ENCODE measurements at regions not wholly inside any gene's neighbourhood (a gene's known extent, or its start where the extent isn't known, plus 50 kb on each side); places are given as distances from the start of the nearest gene placed in this dataset.

DNA sequence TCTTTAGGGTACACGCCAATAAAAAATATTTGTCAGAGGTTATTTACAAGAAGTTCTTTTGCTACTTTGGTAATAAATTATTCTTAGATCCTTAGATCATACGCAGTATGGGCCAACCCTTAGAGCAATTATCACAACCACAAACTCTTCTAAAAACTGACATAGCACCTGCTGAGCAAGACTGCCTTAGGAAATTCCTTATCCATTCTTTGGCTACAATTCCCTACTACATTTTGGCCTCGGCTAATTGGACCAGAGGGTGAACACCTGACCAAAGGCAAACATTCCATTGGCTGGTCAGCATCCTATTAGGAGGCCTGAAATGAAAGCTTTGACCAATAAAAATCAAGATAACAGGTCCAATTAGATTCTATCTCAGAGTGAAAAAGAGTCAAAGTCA is 147.6 kb upstream of the CCDC68 start:
- Mint-ChIP-seq H3K4me1 (ENCODE audit: low read depth, unreplicated experiment) (peaks cover 13% of the 10 kb centered on the region), H3K27me3 (ENCODE audit: low read depth, unreplicated experiment) (no peaks in the 10 kb centered on the region), H3K9me3 (ENCODE audit: unreplicated experiment) (no peaks in the 10 kb centered on the region), H3K27ac (ENCODE audit: unreplicated experiment) (no peak overlapping the region), H3K36me3 (ENCODE audit: low read depth, unreplicated experiment) (no peaks in the 10 kb centered on the region), H3K4me3 (ENCODE audit: unreplicated experiment) (no peak overlapping the region)
- Histone ChIP-seq H4K20me1 (ENCODE audit: insufficient read depth, low read length) (no peaks in the 10 kb centered on the region), H3K4me2 (ENCODE audit: low read length) (no peak overlapping the region), H3K4me3 (ENCODE audit: insufficient read depth, low read depth, low read length) (no peak overlapping the region), H3K27ac (ENCODE audit: low read depth, low read length) (no peak overlapping the region), H3K79me2 (ENCODE audit: insufficient read depth, low read length) (no peaks in the 10 kb centered on the region), H3K4me1 (ENCODE audit: insufficient read depth, low read length) (peaks cover 18% of the 10 kb centered on the region), H3K9me3 (ENCODE audit: insufficient read depth, low read depth, low read length) (no peaks in the 10 kb centered on the region), H3K27me3 (ENCODE audit: insufficient read depth, low read length) (no peaks in the 10 kb centered on the region), H3K9ac (ENCODE audit: low read length) (no peak overlapping the region), H2AFZ (ENCODE audit: low read depth, low read length) (no peak overlapping the region), H3K36me3 (ENCODE audit: insufficient read depth, low read length) (no peaks in the 10 kb centered on the region)
- FAIRE-seq: no peak
- no peak for DNase-seq (ENCODE audit: low read depth)
- TF ChIP-seq EZH2 (IDR thresholded peaks at IDR 0.05; ENCODE audit: insufficient read depth, low read length): no peak
- no peak for TF ChIP-seq CTCF (IDR thresholded peaks at IDR 0.05; ENCODE audit: insufficient read depth, low read depth, low read length)

DNA sequence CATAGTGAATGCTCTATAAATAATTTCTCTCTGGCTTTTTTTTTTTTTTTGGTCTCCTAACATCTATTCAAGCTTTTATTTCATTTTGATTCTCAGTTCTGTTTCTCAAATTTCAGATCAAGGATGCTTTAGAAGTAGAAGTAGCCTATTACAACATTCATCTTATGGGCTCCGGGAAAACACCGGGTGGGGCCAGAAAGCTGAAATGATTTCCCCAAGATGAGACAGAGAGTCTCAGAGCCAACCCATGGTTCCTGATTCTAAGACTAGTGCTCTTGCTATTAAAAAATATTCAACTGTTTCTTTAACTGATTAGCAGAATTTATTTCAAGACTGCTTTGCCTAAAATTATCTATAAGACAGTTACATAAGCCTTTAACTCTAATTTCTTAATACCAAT is 147.2 kb upstream of the CCDC68 start:
- no peak overlapping the region for H3K4me2 ChIP-seq (ENCODE audit: low read length)
- Mint-ChIP-seq H3K4me1 (ENCODE audit: low read depth, unreplicated experiment) (peaks cover 16% of the 10 kb centered on the region), H3K9me3 (ENCODE audit: unreplicated experiment) (no peaks in the 10 kb centered on the region), H3K27ac (ENCODE audit: unreplicated experiment) (no peak overlapping the region), H3K4me3 (ENCODE audit: unreplicated experiment) (no peak overlapping the region), H3K36me3 (ENCODE audit: low read depth, unreplicated experiment) (no peaks in the 10 kb centered on the region), H3K27me3 (ENCODE audit: low read depth, unreplicated experiment) (no peaks in the 10 kb centered on the region)
- H2AFZ ChIP-seq (ENCODE audit: low read depth, low read length): no peak overlapping the region
- no peaks in the 10 kb centered on the region for H3K9me3 ChIP-seq (ENCODE audit: insufficient read depth, low read depth, low read length)
- TF ChIP-seq CTCF (IDR thresholded peaks at IDR 0.05; ENCODE audit: insufficient read depth, low read depth, low read length) (no peak), EZH2 (IDR thresholded peaks at IDR 0.05; ENCODE audit: insufficient read depth, low read length) (no peak)
- FAIRE-seq: no peak
- H3K27me3 ChIP-seq (ENCODE audit: insufficient read depth, low read length): no peaks in the 10 kb centered on the region
- no peak overlapping the region for H3K9ac ChIP-seq (ENCODE audit: low read length)
- H3K36me3 ChIP-seq (ENCODE audit: insufficient read depth, low read length): no peaks in the 10 kb centered on the region
- H3K79me2 ChIP-seq (ENCODE audit: insufficient read depth, low read length): no peaks in the 10 kb centered on the region
- H4K20me1 ChIP-seq (ENCODE audit: insufficient read depth, low read length): no peaks in the 10 kb centered on the region
- H3K4me1 ChIP-seq (ENCODE audit: insufficient read depth, low read length): peaks cover 18% of the 10 kb centered on the region
- H3K27ac ChIP-seq (ENCODE audit: low read depth, low read length): no peak overlapping the region
- no peak for DNase-seq (ENCODE audit: low read depth)
- no peak overlapping the region for H3K4me3 ChIP-seq (ENCODE audit: insufficient read depth, low read depth, low read length)

DNA sequence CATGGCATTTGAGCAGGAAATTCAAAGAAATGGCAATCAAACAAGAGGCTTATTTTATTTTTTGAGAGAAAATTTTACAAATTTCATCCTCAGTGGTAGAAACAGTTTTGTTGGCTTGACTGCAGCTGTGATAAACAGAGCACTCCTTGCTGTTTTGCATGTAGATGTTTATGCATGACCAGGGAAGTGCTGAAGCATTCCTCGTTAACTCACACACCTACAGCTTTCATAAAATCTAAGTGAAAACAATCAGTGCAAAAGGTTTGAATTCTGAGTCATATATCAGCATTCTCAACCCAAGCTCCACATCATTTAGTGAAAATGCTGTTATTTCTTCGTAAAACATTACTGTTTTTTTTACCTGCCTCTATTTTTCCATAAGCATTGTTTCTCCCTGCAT is 146.6 kb upstream of the CCDC68 start:
- Histone ChIP-seq H3K9ac (ENCODE audit: low read length) (no peak overlapping the region), H4K20me1 (ENCODE audit: insufficient read depth, low read length) (no peaks in the 10 kb centered on the region), H3K4me2 (ENCODE audit: low read length) (no peak overlapping the region), H3K79me2 (ENCODE audit: insufficient read depth, low read length) (no peaks in the 10 kb centered on the region), H3K4me3 (ENCODE audit: insufficient read depth, low read depth, low read length) (no peak overlapping the region), H3K36me3 (ENCODE audit: insufficient read depth, low read length) (no peaks in the 10 kb centered on the region), H3K9me3 (ENCODE audit: insufficient read depth, low read depth, low read length) (no peaks in the 10 kb centered on the region), H3K4me1 (ENCODE audit: insufficient read depth, low read length) (peaks cover 17% of the 10 kb centered on the region), H3K27me3 (ENCODE audit: insufficient read depth, low read length) (no peaks in the 10 kb centered on the region), H2AFZ (ENCODE audit: low read depth, low read length) (no peak overlapping the region), H3K27ac (ENCODE audit: low read depth, low read length) (no peak overlapping the region)
- TF ChIP-seq CTCF (IDR thresholded peaks at IDR 0.05; ENCODE audit: insufficient read depth, low read depth, low read length): no peak
- TF ChIP-seq EZH2 (IDR thresholded peaks at IDR 0.05; ENCODE audit: insufficient read depth, low read length): no peak
- no peaks in the 10 kb centered on the region for H3K36me3 Mint-ChIP-seq (ENCODE audit: low read depth, unreplicated experiment)
- H3K4me1 Mint-ChIP-seq (ENCODE audit: low read depth, unreplicated experiment): peaks cover 16% of the 10 kb centered on the region
- FAIRE-seq (no peak), DNase-seq (ENCODE audit: low read depth) (no peak)
- no peak overlapping the region for H3K27ac Mint-ChIP-seq (ENCODE audit: unreplicated experiment)
- H3K27me3 Mint-ChIP-seq (ENCODE audit: low read depth, unreplicated experiment): no peaks in the 10 kb centered on the region
- H3K9me3 Mint-ChIP-seq (ENCODE audit: unreplicated experiment): no peaks in the 10 kb centered on the region
- no peak overlapping the region for H3K4me3 Mint-ChIP-seq (ENCODE audit: unreplicated experiment)

Measured in astrocyte (in vitro differentiated cells and primary cell).